ENCODE measurements at regions not wholly inside any gene's neighbourhood (a gene's known extent, or its start where the extent isn't known, plus 50 kb on each side); places are given as distances from the start of the nearest gene placed in this dataset.

DNA sequence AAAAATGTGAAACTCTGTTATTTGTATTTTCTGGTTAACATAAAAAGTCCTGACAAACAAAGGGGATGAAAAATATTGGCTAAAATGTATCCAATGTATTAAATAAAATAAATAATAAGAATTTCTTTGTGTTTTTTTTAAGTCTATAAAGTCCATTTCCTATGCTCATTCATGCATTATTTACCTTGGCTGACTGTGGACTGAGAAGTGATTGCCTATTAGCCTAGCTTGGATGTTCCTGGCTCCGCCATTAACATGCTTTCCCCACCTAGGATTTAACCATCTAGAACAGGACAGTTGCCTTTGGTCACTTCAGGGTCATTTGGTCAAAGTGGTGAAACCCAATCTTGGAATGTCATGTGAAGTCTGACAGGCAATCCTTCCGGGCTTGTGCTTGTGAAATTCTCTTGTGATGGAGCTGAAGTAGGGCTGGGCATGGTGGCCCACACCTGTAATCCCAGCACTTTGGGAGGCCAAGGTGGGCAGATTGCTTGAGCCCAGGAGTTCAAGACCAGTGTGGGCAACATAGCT lies 60.4 kb upstream of the TANC1 start:
- Histone ChIP-seq H2AFZ (ENCODE audit: low read length) (no peak overlapping the region), H3K4me1 (ENCODE audit: insufficient read depth, low read length) (no peaks in the 10 kb centered on the region; the same call in 1 of the 2 replicates), H3K27ac (ENCODE audit: insufficient read length, low read depth, low read length) (no peak overlapping the region), H4K8ac (replicated peaks; ENCODE audit: insufficient read length, low read depth, low read length) (no peak overlapping the region), H2BK15ac (ENCODE audit: low read depth, low read length) (no peak overlapping the region), H2BK20ac (ENCODE audit: low read depth, low read length, poor library complexity, severe bottlenecking) (no peak overlapping the region), H2BK120ac (ENCODE audit: low read depth, low read length, poor library complexity, severe bottlenecking) (no peak overlapping the region), H3K79me1 (ENCODE audit: insufficient read depth, low read depth, low read length, poor library complexity, severe bottlenecking) (no peaks in the 10 kb centered on the region), H2AK5ac (ENCODE audit: insufficient read length, low read length) (no peak overlapping the region), H3K27me3 (ENCODE audit: insufficient read depth, low read length) (no peaks in the 10 kb centered on the region), H4K5ac (ENCODE audit: insufficient read length, low read depth, low read length) (no peak overlapping the region), H3K23ac (ENCODE audit: insufficient read length, low read depth, low read length) (no peak overlapping the region), H3K56ac (ENCODE audit: insufficient read length, low read depth, low read length) (no peak overlapping the region), H3K14ac (ENCODE audit: insufficient read depth, low read length) (no peak overlapping the region), H2BK5ac (ENCODE audit: insufficient read length, low read length) (no peak overlapping the region), H3K9me3 (ENCODE audit: control insufficient read depth, low read depth, low read length) (no peaks in the 10 kb centered on the region), H4K91ac (ENCODE audit: insufficient read length, low read depth, low read length) (no peak overlapping the region), H3K23me2 (ENCODE audit: insufficient read length, low read depth, low read length, poor library complexity, severe bottlenecking) (no peaks in the 10 kb centered on the region), H3K4me2 (ENCODE audit: insufficient read depth, insufficient read length, low read length) (no peak overlapping the region), H3K4ac (ENCODE audit: low read depth, low read length) (no peak overlapping the region), H3T11ph (ENCODE audit: low read length) (no peak overlapping the region), H3K9ac (ENCODE audit: extremely low read depth, insufficient read length, low read length) (no peak overlapping the region), H3K79me2 (ENCODE audit: insufficient read depth, low read length) (no peaks in the 10 kb centered on the region), H3K18ac (ENCODE audit: insufficient read length, low read depth, low read length) (no peak overlapping the region), H2BK12ac (ENCODE audit: insufficient read length, low read depth, low read length) (no peak overlapping the region), H4K20me1 (ENCODE audit: control insufficient read depth, insufficient read depth, insufficient read length) (no peaks in the 10 kb centered on the region)
- no peaks in the 10 kb centered on the region; the same call in 1 of the 2 replicates for H3K27me3 Mint-ChIP-seq (ENCODE audit: low read depth)
- no CpG with 5 or more reads among the region's 2 CpGs for WGBS (ENCODE audit: extremely low coverage, insufficient read length, low lambda C conversion rate)
- no peak overlapping the region for H3K4me3 Mint-ChIP-seq
- no peaks in the 10 kb centered on the region for H3K36me3 Mint-ChIP-seq (ENCODE audit: insufficient read depth in 1 of 3, low read depth in 3 of 3)
- TF ChIP-seq, protein P1, sequence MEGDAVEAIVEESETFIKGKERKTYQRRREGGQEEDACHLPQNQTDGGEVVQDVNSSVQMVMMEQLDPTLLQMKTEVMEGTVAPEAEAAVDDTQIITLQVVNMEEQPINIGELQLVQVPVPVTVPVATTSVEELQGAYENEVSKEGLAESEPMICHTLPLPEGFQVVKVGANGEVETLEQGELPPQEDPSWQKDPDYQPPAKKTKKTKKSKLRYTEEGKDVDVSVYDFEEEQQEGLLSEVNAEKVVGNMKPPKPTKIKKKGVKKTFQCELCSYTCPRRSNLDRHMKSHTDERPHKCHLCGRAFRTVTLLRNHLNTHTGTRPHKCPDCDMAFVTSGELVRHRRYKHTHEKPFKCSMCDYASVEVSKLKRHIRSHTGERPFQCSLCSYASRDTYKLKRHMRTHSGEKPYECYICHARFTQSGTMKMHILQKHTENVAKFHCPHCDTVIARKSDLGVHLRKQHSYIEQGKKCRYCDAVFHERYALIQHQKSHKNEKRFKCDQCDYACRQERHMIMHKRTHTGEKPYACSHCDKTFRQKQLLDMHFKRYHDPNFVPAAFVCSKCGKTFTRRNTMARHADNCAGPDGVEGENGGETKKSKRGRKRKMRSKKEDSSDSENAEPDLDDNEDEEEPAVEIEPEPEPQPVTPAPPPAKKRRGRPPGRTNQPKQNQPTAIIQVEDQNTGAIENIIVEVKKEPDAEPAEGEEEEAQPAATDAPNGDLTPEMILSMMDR (conservative IDR thresholded peaks at IDR 0.05), result no peak
- peaks cover 17 to 18% of the 10 kb centered on the region in 2 experiments for H3K4me1 Mint-ChIP-seq
- no peak for DNase-seq
- H3K27ac Mint-ChIP-seq, result no peak overlapping the region
- H3K9me3 Mint-ChIP-seq, result no peaks in the 10 kb centered on the region; a peak in 1 of 5 replicates
